K562 (cell line): ENCODE measurements at regions not wholly inside any gene's neighbourhood (a gene's known extent, or its start where the extent isn't known, plus 50 kb on each side); places are given as distances from the start of the nearest gene placed in this dataset.

Experiments
- BRD9 ChIP-seq: fragments of 450-650 bp; IDR thresholded peaks from 2 replicates; pipeline ENCODE4 v1.6.1; 2018; ENCODE audit warnings: low read depth; ENCODE audit not compliant: partially characterized antibody
- ESRRA ChIP-seq: fragments of 450-650 bp; IDR thresholded peaks from 2 replicates; pipeline ENCODE4 v1.6.1; 2014; ENCODE audit warnings: low read depth, mild to moderate bottlenecking, moderate library complexity, borderline replicate concordance
- EZH2 ChIP-seq: IDR thresholded peaks from 2 replicates; pipeline ENCODE4 v1.6.1; 2012; ENCODE audit warnings: low read depth, mild to moderate bottlenecking, inconsistent platforms, low read length, borderline replicate concordance

- TF ChIP-seq EZH2: no peak
- TF ChIP-seq ESRRA: no peak
- TF ChIP-seq BRD9: no peak
These were observed 283.2 kb downstream of the ANXA1 start for GRCh38 chr9:73434826-73435225.
